Mesenchymal stem cell (in vitro differentiated cells and primary cell): ENCODE measurements at regions not wholly inside any gene's neighbourhood (a gene's known extent, or its start where the extent isn't known, plus 50 kb on each side); places are given as distances from the start of the nearest gene placed in this dataset.

Experiments used
- DNase-seq: peaks from one replicate; pipeline ENCODE4 v3.0.0-alpha.2; 2013
- H2AFZ ChIP-seq: one replicate; pipeline ENCODE4 v1.6.1; 2013; ENCODE audit warnings: low read depth, mild to moderate bottlenecking, control low read depth, inconsistent platforms, low read length, moderate library complexity
- H2AK5ac ChIP-seq: 2 replicates; pipeline ENCODE4 v1.6.1; 2013; ENCODE audit warnings: low read length, moderate library complexity, mild to moderate bottlenecking, inconsistent platforms; ENCODE audit not compliant: severe bottlenecking
- H2BK120ac ChIP-seq: one replicate; pipeline ENCODE4 v1.6.1; 2013; ENCODE audit warnings: low read depth, mild to moderate bottlenecking, inconsistent platforms, low read length, moderate library complexity
- H2BK12ac ChIP-seq, 2 experiments: one replicate each; pipeline ENCODE4 v1.6.1; 2013; ENCODE audit warnings: inconsistent platforms in 2 of 2, low read length in 2 of 2, mild to moderate bottlenecking in 2 of 2, moderate library complexity in 2 of 2, control low read depth in 1 of 2
- H2BK15ac ChIP-seq: one replicate; pipeline ENCODE4 v1.6.1; 2013; ENCODE audit warnings: mild to moderate bottlenecking, low read depth, inconsistent platforms; ENCODE audit not compliant: poor library complexity, severe bottlenecking
- H2BK5ac ChIP-seq: 2 replicates; pipeline ENCODE4 v1.6.1; 2013; ENCODE audit warnings: low read depth, mild to moderate bottlenecking, low read length, control low read depth, inconsistent platforms; ENCODE audit not compliant: poor library complexity, severe bottlenecking
- H3K14ac ChIP-seq, 2 experiments: one replicate each; pipeline ENCODE4 v1.6.1; 2013; ENCODE audit warnings: inconsistent platforms in 2 of 2, low read length in 2 of 2, control low read depth in 1 of 2, mild to moderate bottlenecking in 1 of 2, moderate library complexity in 1 of 2
- H3K18ac ChIP-seq, 2 experiments: one replicate each; pipeline ENCODE4 v1.6.1; 2013; ENCODE audit warnings: inconsistent platforms in 2 of 2, low read length in 2 of 2, control low read depth in 1 of 2, low read depth in 1 of 2, mild to moderate bottlenecking in 1 of 2
- H3K23ac ChIP-seq, 2 experiments: one replicate each; pipeline ENCODE4 v1.6.1; 2013; ENCODE audit warnings: inconsistent platforms in 2 of 2, low read length in 2 of 2, mild to moderate bottlenecking in 2 of 2, moderate library complexity in 2 of 2, control low read depth in 1 of 2
- H3K27ac ChIP-seq: 2 replicates; pipeline ENCODE4 v1.5.1; 2013; ENCODE audit warnings: mild to moderate bottlenecking, moderate library complexity, low read length, control low read depth, inconsistent platforms; ENCODE audit not compliant: poor library complexity, severe bottlenecking
- H3K27me3 ChIP-seq, 2 experiments: 2 replicates each; pipeline versions ENCODE4 v1.6.1 to v1.7.0; 2013; ENCODE audit warnings: low read length in 2 of 2, mild to moderate bottlenecking in 2 of 2, moderate library complexity in 2 of 2, control low read depth in 1 of 2, inconsistent platforms in 1 of 2; ENCODE audit not compliant: control insufficient read depth in 1 of 2, insufficient read depth in 1 of 2
- H3K36me3 ChIP-seq, 2 experiments: 2 replicates each; pipeline versions ENCODE4 v1.6.1 to v1.7.0; 2013; ENCODE audit warnings: low read length in 2 of 2, control low read depth in 1 of 2, inconsistent platforms in 1 of 2, low read depth in 1 of 2, mild to moderate bottlenecking in 1 of 2; ENCODE audit not compliant: insufficient read depth in 2 of 2, control insufficient read depth in 1 of 2
- H3K4ac ChIP-seq, 2 experiments: one replicate each; pipeline ENCODE4 v1.6.1; 2013; ENCODE audit warnings: inconsistent platforms in 2 of 2, low read length in 2 of 2, mild to moderate bottlenecking in 2 of 2, moderate library complexity in 2 of 2, control low read depth in 1 of 2, low read depth in 1 of 2
- H3K4me1 ChIP-seq: 2 replicates; pipeline ENCODE4 v1.6.1; 2013; ENCODE audit warnings: low read depth, low read length, control low read depth; ENCODE audit not compliant: control insufficient read depth, insufficient read depth
- H3K4me2 ChIP-seq: 2 replicates; pipeline ENCODE4 v1.6.1; 2013; ENCODE audit warnings: low read length, mild to moderate bottlenecking, inconsistent platforms; ENCODE audit not compliant: poor library complexity, severe bottlenecking
- H3K4me3 ChIP-seq, 2 experiments: 2 replicates each; pipeline versions ENCODE4 v1.5.1 to v1.7.0; 2013; ENCODE audit warnings: low read length in 2 of 2, mild to moderate bottlenecking in 2 of 2, control low read depth in 1 of 2, low read depth in 1 of 2; ENCODE audit not compliant: insufficient read depth in 1 of 2
- H3K79me1 ChIP-seq: replicated peaks from 2 replicates; pipeline ENCODE4 v1.6.1; 2013; ENCODE audit warnings: mild to moderate bottlenecking, control low read depth, low read length, inconsistent platforms; ENCODE audit not compliant: poor library complexity, severe bottlenecking
- H3K9ac ChIP-seq: 2 replicates; pipeline ENCODE4 v1.7.0; 2013; ENCODE audit warnings: mild to moderate bottlenecking, low read length, moderate library complexity
- H3K9me3 ChIP-seq: 2 replicates; pipeline ENCODE4 v1.7.0; 2013; ENCODE audit warnings: mild to moderate bottlenecking, low read length; ENCODE audit not compliant: control insufficient read depth
- H4K8ac ChIP-seq: one replicate; pipeline ENCODE4 v1.6.1; 2013; ENCODE audit warnings: inconsistent platforms, mild to moderate bottlenecking, low read length, moderate library complexity
- H4K91ac ChIP-seq: one replicate; pipeline ENCODE4 v1.6.1; 2013; ENCODE audit warnings: mild to moderate bottlenecking, low read length, inconsistent platforms
- WGBS: methylation state at CpG from one replicate; pipeline ENCODE4 v1.1.7; 2013; ENCODE audit warnings: mixed read lengths; 5-methylcytosine and 5-hydroxymethylcytosine counted together

- Histone ChIP-seq H3K27me3 (peaks cover 0 to 53% of the 10 kb centered on the region in 2 experiments), H2BK15ac (no peak overlapping the region), H3K36me3 (no peaks in the 10 kb centered on the region), H3K4me2 (no peak overlapping the region), H3K9me3 (peaks cover 10% of the 10 kb centered on the region), H3K23ac (no peak overlapping the region), H3K4ac (no peak overlapping the region), H3K9ac (no peak overlapping the region), H2BK12ac (no peak overlapping the region), H4K91ac (no peak overlapping the region), H3K79me1 (no peaks in the 10 kb centered on the region), H4K8ac (no peak overlapping the region), H3K18ac (no peak overlapping the region), H2BK120ac (no peak overlapping the region), H3K4me1 (no peaks in the 10 kb centered on the region), H2AK5ac (no peak overlapping the region), H2BK5ac (no peak overlapping the region), H3K14ac (no peak overlapping the region), H3K4me3 (no peak overlapping the region), H3K27ac (no peak overlapping the region), H2AFZ (no peak overlapping the region)
- DNase-seq: no peak
- WGBS: 59% methylated on average over 3 of the region's 4 CpGs
Observed at GRCh38 chr2:240285725-240286124, 145.3 kb upstream of the OTOS start.

DNA sequence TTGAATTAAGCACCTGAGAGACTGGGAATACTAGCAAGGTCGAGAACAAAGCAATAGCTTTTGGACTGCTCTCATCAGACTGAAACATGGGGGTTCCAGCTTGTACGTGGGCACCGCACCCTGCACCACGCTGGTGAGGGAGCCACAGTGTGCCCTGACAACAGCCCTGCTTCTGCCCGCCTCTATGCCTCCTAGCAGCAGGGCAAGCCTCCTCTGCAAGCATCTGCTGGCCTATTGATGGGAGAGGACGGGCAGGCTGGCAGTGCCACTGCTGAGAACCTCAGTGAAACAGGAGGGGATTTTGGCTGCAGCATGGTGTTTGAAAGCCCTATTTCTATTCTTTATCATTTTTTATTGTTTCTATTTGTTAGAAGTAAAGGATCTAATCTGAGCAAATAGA, 146.1 kb upstream of the OTOS start:
- Histone ChIP-seq H3K23ac (no peak overlapping the region), H3K14ac (no peak overlapping the region)
- 72% methylated on average over 5 of the region's 6 CpGs for WGBS

DNA sequence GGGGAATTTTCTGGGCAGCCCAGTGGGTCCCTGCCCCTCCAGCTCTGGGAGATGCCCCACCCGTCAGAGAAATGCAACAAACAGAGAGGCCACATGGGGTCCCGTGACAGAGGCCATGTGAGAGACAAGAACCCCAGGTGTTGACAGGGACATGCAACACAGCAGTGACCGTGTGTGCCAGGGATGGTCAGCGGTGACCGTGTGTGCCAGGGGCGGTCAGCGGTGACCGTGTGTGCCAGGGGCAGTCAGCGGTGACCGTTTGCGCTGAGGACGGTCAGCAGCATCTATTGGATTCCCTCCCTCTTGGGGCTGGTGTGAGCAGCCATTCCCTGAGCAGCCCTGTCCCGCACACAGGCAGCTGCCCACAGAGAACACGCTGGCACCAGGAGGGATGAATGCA, 146.6 kb upstream of the OTOS start:
- Histone ChIP-seq H3K36me3 (no peaks in the 10 kb centered on the region), H2BK12ac (no peak overlapping the region), H3K4me3 (no peak overlapping the region), H3K14ac (no peak overlapping the region), H2BK5ac (no peak overlapping the region), H3K4me1 (no peaks in the 10 kb centered on the region), H4K8ac (no peak overlapping the region), H2BK15ac (no peak overlapping the region), H3K79me1 (no peaks in the 10 kb centered on the region), H3K9me3 (peaks cover 6% of the 10 kb centered on the region), H3K9ac (no peak overlapping the region), H3K4ac (no peak overlapping the region), H3K27me3 (peaks cover 0 to 66% of the 10 kb centered on the region in 2 experiments), H2BK120ac (no peak overlapping the region), H3K23ac (no peak overlapping the region), H3K18ac (no peak overlapping the region), H2AFZ (no peak overlapping the region), H4K91ac (peak overlapping the region; percentile 70), H2AK5ac (no peak overlapping the region), H3K4me2 (no peak overlapping the region), H3K27ac (no peak overlapping the region)
- no peak for DNase-seq
- WGBS: 86% methylated on average over 14 of the region's 14 CpGs

More for the DNA sequence above, 146.1 kb upstream of the OTOS start:
- no peaks in the 10 kb centered on the region for H3K36me3 ChIP-seq
- H3K27me3 ChIP-seq: peaks cover 0 to 62% of the 10 kb centered on the region in 2 experiments
- no peaks in the 10 kb centered on the region for H3K79me1 ChIP-seq
- H3K4me2 ChIP-seq: no peak overlapping the region
- no peak overlapping the region for H2BK5ac ChIP-seq
- no peak overlapping the region for H3K27ac ChIP-seq
- H3K9ac ChIP-seq: no peak overlapping the region
- no peak overlapping the region for H2AK5ac ChIP-seq
- H3K9me3 ChIP-seq: peaks cover 6% of the 10 kb centered on the region
- H3K4me1 ChIP-seq: no peaks in the 10 kb centered on the region
- H2BK12ac ChIP-seq: peak overlapping the region in 1 of 2 experiments; percentile 15
- H4K8ac ChIP-seq: no peak overlapping the region
- H3K4me3 ChIP-seq: peak overlapping the region in 1 of 2 experiments; percentile 33
- no peak overlapping the region for H2AFZ ChIP-seq
- peak overlapping the region in 1 of 2 experiments; percentile 43 for H3K18ac ChIP-seq
- peak overlapping the region; percentile 76 for H4K91ac ChIP-seq
- no peak overlapping the region for H2BK15ac ChIP-seq
- H3K4ac ChIP-seq: no peak overlapping the region
- no peak for DNase-seq
- no peak overlapping the region for H2BK120ac ChIP-seq

- Histone ChIP-seq H3K4me2 (no peak overlapping the region), H2BK5ac (no peak overlapping the region), H3K27me3 (peaks cover 0 to 69% of the 10 kb centered on the region in 2 experiments), H2BK15ac (no peak overlapping the region), H3K79me1 (no peaks in the 10 kb centered on the region), H2BK12ac (no peak overlapping the region), H2AFZ (no peak overlapping the region), H4K8ac (no peak overlapping the region), H3K14ac (no peak overlapping the region), H3K23ac (no peak overlapping the region), H2AK5ac (no peak overlapping the region), H4K91ac (no peak overlapping the region), H3K4me3 (no peak overlapping the region), H3K36me3 (no peaks in the 10 kb centered on the region), H3K9me3 (peaks cover 6% of the 10 kb centered on the region), H3K4ac (no peak overlapping the region), H3K9ac (no peak overlapping the region), H3K27ac (no peak overlapping the region), H2BK120ac (no peak overlapping the region), H3K18ac (no peak overlapping the region), H3K4me1 (no peaks in the 10 kb centered on the region)
- DNase-seq: no peak
- 69% methylated on average over 11 of the region's 11 CpGs for WGBS
Observed at GRCh38 chr2:240287496-240288086, 147.1 kb upstream of the OTOS start.
